Hippocampal formation (tissue), 2 donors: ENCODE measurements at regions not wholly inside any gene's neighbourhood (a gene's known extent, or its start where the extent isn't known, plus 50 kb on each side); places are given as distances from the start of the nearest gene placed in this dataset.
"Not testable (repeated sequence)": the region's sequence is repeated elsewhere in the genome, so short reads cannot be mapped to it uniquely, and the experiment has no call there.

Experiments
- DNase-seq, 2 donors: peaks; one replicate each; lab custom pipeline; 2025; lab: John Stamatoyannopoulos, UW

DNA sequence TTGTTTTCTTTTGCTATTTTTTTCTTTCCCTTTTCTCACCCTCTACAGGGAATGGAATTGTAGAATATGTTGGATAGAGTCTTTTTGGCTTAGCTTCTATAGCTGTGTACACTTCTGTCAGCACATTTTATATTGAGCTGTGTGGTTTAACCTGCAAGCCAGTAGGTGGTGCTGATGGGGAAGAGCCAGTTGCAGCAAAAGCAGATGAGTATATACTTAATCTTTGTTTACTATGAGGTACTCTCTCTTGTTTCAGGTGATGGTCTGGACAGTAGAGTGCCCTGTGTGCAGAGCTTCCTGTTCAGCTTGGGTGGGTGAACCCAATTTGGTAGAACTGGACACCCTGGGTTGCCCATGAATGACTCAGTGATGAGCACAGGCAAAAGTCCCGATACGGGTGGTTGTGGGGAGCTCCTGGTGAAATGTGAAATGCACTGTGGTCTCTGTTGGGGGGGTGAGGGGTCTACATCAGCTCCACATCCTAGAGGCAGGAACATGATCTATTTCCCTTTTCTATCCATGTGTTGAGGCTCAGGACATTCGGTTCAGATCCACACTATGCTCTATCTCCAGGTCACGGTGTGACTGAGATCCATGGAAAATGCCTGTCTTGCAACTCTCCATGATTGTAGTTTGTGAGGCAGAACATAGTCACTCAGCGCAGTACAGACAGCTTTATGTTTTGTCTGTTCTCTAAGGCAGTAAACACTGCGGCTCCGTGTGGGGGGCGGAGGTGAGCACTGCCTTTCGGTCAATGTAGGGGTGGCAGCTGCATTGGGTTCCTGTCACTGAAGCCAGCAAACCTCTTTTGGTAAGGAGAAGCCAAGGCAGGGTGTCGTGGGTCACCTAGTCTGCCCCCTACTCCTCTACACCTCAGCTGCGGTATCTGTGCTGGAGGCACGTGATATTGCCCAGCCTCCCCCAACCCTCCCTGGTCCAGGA, 353.2 kb downstream of the PRR16 start:
- DNase-seq = no peak

DNA sequence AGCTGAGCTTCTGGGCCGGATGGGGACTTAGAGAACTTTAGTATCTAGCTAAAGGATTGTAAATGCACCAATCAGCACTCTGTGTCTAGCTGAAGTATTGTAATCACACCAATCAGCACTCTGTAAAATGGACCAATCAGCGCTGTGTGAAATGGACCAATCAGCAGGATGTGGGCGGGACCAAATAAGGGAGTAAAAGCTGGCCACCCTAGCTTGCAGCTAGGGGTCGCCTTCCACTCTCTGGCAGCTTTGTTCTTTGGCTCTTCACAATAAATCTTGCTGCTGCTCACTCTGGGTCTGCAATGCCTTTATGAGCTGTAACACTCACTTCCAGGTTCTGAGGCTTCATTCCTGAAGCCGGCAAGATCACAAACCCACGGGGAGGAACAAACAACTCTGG, 354.0 kb downstream of the PRR16 start:
- no peak for DNase-seq

DNA sequence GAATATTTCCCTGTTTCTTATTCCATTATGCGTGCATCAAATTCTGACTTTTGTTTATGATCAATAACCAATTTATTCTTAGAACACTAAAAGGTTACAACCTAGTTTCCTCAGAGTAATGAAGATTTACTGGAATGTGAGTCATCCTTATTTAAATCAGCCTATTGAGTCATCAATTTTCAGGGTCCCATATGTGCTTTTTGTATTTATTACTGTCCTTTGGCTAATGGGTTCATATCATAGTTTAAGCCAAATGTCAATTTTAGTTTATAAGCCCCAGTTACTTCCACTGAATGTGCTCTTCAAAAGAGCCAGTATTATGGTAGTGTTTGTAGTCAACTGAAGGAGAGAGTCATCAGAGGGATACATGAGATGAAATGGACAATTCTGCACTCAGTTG, 359.2 kb downstream of the PRR16 start:
- no peak for DNase-seq

DNA sequence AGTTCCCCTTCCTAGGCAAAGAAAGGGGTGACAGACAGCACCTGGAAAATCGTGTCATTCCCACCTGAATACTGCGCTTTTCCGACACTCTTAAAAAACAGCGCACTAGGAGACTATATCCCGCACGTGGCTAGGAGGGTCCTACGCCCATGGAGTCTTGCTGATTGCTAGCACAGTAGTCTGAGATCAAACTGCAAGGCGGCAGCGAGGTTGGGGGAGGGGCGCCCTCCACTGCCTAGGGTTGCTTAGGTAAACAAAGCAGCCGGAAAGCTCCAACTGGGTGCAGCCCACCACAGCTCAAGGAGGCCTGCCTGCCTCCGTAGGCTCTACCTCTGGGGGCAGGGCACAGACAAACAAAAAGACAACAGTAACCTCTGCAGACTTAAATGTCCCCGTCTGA, 367.5 kb downstream of the PRR16 start:
- not testable (repeated sequence) for DNase-seq

DNA sequence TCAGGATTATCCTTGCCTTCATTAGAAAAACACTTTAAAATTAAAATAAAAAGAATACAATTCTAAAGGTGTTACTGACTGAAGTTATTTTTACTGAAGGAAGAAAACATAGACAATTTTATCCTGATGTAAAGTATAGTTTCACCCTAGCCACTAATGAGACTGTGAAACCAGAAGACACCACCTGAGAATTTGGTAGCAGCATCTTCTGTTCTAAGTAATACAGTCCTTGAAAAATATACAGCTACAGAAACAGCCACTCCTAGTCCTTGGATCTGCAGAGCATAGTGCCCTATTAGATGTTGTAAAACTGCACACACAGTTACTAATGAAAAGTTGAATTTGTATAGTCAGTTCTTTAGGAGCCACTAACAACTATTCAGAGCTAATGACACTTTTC, 377.7 kb downstream of the PRR16 start:
- no peak for DNase-seq

DNA sequence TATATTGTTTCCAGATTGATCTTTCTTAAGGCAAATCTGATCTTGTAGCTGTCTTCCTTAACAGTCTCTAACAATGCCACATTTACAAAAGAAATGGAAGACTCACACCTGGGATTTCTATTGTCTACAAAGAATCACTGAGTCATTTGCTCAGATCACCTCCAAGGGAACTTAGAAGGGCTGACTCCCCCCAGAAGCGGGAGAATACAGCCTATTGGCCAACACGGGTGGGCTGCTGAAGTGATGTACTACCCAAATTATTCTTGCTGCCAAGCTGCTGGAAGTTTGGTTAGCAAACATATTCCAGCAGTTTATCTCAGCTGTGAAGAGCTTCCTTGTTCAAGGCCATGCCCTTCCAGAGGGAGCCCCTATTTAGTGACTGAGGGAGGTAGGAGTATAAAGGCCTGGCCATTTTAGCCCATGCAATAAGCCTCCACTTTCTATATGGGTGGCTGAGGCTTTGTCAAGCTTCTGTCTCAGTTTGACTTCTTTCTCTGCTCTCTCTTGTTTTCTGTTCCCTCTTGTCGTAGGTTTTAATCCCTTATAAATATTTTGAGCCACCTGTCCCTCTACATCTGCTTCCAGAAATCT, 379.4 kb downstream of the PRR16 start:
- no peak for DNase-seq

DNA sequence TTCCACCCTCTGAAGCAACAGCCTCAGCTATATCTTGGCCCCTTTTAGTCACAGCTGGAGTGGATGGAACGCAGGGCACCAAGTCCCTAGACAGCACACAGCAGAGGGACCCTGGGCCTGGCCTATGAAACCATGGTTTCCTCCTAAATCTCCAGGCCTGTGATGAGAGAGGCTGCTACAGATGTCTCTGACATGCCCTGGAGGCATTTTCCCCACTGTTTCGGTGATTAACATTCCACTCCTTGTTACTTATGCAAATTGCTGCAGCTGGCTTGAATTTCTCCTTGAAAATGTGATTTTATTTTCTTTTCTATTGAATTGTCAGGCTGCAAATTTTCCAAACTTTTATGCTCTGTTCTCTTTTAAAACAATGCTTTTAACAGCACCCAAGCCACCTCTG, 384.8 kb downstream of the PRR16 start:
- no peak for DNase-seq

DNA sequence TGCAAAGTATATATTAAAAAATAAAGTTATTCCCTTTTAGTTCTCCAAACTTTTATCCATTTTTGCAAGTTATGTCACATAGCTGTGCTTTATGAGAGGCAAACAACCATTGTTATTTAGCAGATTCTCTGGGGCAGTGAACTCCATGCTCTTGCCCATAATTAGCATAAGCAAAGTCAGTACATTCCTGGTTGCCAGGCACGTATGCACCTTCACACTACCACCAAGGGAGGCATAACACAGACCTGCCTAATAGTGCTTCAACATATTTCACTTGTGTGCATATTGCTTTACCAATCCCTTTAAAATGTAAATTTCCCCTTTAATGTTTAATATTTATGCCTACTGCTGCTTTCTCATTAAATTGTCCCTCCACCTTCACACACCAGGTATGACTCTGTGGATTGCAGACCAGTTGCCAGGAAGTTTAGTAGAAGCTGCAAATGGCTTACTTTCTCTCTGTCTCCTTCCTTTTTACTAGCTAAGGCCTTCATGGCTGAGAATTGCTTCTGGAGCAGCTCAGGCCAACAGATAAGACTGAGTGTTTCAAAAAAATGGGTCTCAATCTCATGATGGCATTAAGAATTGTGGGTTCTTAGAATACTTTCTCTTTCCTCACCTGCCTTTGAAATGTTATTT, 388.2 kb downstream of the PRR16 start:
- no peak for DNase-seq

DNA sequence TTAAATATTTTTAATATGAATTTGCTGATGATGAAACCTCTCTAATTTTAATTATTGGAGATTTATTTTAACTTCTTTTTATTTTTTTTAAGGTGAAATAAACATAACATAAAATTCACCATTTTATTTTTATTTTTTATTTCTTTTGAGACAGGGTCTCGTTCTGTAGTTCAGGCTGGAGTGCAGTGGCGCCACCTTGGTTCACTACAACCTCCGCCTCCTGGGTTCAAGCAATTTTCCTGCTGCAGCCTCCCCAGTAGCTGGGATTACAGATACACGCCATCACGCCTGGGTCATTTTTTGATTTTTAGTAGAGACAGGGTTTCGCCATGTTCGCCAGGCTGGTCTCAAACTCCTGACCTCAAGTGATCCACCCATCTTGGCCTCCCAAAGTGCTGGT, 402.9 kb downstream of the PRR16 start:
- DNase-seq = no peak

DNA sequence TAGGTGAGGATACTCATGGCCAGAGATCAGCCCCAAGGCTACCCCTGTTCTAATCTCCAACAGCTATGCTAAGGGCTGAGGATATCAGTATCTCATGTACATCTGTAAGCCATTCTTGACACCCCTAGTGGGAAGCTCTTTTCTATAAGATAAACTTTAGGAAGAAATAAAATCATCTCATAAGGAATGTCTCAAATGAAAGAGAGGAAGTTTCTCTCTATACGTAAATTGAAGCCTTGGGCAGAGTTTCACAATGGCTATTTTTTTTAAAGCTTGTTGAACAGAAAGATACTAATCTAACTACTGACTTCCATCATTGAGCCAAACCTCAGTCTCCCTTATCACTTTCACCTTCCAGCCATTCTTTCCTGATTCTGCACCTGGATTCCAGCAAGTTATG, 405.7 kb downstream of the PRR16 start:
- DNase-seq = no peak

DNA sequence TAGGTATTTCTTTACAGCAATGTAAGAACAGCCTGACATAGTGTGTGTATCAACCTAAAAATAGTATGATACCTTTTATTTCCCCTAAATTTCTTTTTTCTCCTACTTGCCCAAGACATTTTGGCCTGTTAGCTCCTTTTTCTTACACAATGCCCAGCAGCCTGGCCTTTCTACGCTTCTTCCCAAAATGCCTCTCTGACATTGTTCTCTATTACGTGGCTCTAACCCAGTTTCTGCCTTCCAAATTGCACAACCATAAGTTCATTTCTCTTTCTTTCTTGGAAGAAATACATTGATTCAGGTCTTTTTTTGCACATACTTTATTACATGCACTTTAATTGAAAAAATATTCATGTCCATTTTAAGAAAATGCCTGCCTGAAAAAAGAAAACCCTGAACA, 408.2 kb downstream of the PRR16 start:
- DNase-seq = no peak

DNA sequence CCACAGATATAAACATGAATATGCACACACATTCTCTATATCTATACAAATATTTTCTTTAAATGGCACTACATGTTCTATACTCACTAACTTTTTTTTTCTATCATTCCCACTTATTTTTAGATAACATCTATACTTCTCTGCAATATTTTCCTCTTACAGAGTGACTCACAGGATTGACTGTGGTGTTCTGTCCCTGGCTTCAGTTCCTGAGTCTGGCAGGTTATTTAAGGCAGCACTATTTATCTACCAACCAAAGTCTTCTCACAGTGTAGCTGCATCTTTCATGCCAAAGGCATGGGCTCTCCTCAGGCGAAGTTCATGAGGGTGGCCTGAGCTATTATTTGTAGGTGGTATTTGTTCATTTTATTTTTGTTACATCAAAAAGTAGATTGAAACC, 409.0 kb downstream of the PRR16 start:
- peak in 1 of 2 donors; percentile 5 for DNase-seq

DNA sequence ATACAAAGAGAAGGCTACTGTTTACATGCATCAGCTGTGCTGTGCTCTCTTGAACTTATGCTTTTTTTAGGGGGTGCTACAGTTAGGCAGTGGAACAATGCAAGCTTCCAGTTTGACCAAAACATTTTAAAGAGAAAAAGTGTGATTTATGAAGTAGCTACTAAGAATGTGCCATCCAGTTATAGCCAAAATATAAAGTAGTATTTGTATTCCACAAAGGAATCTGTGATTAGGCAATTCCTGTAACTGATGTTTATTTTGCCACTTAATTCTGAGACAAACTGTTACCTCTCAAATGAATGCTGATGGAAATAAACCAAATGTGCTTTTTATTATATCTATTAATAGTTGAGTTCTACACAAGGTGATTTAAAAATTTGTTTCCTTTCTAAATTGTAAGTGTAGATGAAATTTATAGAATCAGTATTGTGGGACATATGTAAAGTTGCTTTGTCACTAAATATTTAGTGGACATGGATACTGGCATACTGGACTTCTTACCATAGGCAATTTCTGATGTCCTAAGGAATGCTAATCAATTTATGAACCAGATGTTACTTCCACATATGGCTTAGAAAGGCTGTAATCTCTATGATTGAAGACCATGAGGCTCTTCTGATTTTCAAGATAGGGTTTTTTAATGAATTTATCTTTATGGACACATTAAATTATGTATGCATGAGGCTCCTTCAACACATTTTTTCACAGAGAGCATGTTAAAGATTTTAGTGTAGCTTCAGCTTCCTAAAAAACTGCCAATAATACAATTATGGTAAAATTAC, 410.2 kb downstream of the PRR16 start:
- DNase-seq = no peak

DNA sequence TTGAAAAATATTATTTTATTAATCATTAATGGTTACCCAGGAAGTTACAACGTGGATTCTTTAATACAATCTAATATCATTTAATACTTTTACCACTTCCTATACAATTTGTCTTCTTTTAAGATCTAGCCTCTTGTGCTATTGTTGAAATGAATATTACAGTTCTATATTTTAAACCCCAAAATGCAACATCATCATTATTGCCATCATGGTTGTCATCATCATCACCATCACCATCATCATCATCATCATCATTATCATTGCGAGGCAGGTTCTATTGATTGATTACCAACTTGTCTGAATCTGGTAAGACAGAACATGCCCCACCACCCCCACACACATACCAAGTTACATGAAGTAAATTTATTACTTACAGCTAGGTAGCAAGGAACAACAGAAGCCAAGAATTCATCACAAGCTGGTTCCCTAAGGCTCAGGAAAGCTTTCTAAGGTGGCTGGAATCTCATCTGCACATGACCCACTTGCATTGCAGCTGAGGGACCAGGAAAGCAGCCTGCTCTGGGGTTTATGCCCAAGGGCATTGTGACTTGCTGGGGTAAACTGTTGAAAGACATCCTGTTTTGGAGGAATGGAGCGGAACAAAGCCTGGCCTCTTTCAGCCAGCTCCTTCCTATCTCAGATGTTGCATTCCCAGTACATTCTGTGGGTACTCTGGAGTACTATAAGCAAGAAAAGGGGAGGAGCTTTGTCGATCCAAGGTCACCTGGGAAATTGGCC, 418.1 kb downstream of the PRR16 start:
- DNase-seq = no peak

DNA sequence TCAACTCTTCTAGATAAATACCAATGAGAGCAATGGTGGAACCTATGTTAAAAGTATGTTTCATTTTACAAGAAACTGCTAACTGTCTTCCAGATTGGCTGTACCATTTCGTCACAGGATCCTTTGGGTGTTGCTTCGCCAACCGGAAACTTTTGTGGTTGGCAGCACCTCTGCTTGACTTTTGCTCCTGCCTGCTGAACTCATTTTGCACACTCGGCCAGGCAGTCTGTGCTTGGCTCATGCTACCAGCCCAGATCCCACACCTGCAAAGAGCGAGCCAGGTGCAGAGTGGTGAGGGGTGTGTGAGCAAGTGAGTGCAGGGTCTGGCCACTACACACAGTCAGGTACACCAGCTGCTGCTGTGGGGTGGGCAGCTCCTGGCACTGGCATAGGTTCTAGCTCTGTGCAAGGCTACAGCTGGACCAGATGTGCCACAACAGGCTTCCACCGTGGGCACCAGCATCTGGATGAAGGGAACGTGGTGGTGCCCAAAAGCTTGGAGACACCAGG, 422.3 kb downstream of the PRR16 start:
- no peak for DNase-seq

DNA sequence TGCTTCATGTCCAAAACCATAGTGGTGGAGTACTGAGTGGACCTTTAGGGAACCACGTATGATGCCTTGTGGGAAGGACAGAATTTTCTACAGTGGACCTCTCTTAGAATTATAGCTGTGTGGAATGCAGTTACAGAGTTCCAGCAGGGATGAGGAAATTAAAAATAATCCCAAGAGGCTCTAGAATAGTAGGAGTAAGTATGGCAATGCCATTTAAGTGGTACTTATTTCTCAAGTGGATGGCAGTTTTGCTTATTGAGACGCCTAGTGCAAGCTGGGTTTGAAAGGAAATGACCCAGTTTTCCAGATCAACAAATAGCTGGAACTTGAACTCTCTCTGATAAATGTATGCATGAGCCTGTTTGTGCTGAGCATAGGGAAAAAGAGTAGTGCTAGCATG, 431.6 kb downstream of the PRR16 start:
- DNase-seq = no peak

DNA sequence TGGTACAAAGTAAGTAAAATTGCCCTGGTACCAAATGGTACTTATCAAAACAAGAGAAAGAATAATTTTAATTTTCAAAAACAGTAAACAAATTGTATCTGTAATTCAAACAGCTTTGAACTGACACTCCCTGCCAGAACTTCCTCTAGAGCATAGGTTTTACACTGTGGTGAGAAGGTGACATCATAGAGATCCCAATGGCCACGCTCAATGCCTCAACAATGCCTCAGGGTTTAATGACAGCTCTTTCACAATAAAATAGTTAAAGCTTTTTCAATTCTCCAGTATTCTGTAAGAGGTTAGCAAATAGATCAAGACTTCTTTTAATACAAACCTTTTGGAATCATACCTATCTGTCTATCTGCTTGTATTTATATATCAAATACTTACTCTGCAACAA, 437.1 kb downstream of the PRR16 start:
- DNase-seq = no peak

DNA sequence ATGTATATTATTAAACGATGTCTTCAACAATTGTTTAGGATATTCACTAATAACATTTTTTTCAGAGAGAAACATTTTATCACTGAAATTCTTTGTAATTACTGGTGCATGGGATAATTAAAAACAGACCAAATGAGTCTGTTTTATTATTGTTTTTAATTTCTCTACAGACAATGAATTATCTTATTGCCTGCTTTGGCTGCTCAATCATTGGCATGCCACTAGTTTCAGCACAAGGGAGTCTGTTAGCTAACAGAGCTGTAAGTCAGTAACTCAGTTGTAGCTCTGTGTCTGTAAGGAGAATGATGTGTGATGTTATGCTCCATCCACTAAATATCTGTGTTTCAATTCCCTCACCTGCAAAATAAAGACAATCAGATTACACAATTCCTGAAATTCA, 443.9 kb downstream of the PRR16 start:
- DNase-seq = no peak

DNA sequence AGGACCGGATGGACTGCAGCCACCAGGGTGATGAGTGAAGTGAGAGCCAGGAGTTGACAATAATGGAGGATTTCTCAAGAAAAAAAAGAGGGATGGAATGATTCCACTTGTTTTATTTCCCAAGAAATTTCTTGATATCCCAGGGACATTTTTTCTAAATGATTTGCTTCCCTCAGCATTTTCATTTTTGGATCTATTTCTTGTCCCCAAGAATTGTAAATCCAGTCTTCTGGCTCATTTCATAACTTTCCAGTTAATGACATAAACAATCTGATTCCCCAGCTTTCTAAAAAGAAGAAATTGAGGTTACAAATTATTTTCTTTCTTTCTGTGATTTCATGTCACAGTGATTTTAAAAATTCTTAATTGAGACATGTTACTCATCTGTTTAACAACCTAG, 446.5 kb downstream of the PRR16 start:
- DNase-seq = no peak

DNA sequence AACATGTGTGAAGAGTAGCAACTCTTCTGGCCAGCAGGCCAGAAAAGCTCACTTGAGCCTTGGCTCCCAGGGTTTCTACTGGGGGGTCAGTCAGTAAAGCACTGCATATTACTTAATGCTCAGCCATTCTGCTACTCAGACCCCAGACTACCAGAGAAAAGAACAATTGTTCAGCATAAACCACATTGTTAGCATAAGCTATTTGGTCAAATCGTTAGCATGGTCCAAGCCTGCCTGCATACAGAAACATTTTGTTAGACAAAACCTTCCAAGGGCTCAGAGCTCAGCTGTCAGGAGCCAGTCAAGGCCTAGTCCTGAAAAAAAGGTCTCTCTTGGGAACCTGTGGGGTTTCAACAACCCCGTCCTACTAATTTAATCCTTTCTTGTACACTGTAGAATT, 449.3 kb downstream of the PRR16 start:
- no peak for DNase-seq

DNA sequence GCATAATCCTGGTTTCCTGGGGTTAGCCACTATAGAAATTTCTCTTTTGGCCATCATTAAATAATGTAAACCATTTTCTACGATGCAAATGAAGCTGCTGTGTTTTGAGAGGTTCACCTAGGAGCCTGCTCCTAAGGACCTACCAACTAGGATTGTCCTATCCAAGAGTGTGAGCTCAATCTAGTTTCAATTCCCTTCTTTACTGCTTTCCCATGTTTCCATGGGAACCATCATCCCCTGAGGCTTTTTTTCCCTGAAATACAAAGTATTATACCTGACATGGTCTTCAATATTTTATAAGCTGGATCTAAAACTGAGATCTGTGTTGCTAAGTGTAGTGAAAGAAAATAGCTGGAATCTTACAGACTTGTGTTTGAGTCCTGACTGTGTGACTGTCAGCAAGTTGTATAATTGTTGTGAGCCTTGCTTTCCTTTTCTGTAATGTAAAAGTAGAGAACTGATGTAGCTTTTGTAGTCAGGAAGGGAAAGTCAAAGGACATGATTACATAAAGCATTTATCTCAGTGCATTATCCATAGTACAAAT, 453.2 kb downstream of the PRR16 start:
- no peak for DNase-seq
